Tibial artery (tissue), 4 donors: ENCODE measurements at regions not wholly inside any gene's neighbourhood (a gene's known extent, or its start where the extent isn't known, plus 50 kb on each side); places are given as distances from the start of the nearest gene placed in this dataset.
A peak's percentile ranks its signal among the peaks of the same experiment; 100 is the strongest.

ENCODE experiments used
- DNase-seq, 2 donors: peaks; one replicate each; pipeline ENCODE4 v3.0.0-alpha.2; 2019
- H3K27ac ChIP-seq, 2 donors: fragments of 200-600 bp; sonication (generic) in 1 of 2; 1 replicate in 1 of 2; 2 replicates in 1 of 2; pipeline ENCODE4 v1.5.1; 2018 to 2019; ENCODE audit warnings: mild to moderate bottlenecking in 1 of 2
- H3K27me3 ChIP-seq, 2 donors: fragments of 200-600 bp; sonication (generic) in 1 of 2; one replicate each; pipeline versions ENCODE4 v1.5.1 to v1.6.0; 2016 to 2019
- H3K36me3 ChIP-seq, 3 donors: fragments of 200-600 bp; sonication (generic) in 2 of 3; one replicate each; pipeline ENCODE4 v1.5.1; 2016 to 2019; ENCODE audit warnings: mild to moderate bottlenecking in 2 of 3
- H3K4me1 ChIP-seq, 4 donors: fragments of 200-600 bp; sonication (generic) in 2 of 4; 1 replicate in 3 of 4; 2 replicates in 1 of 4; pipeline ENCODE4 v1.5.1; 2016 to 2019
- H3K4me3 ChIP-seq, 2 donors: fragments of 200-600 bp; sonication (generic) in 1 of 2; 1 replicate in 1 of 2; 2 replicates in 1 of 2; pipeline ENCODE4 v1.5.1; 2018 to 2019; ENCODE audit warnings: mild to moderate bottlenecking in 2 of 2
- H3K9me3 ChIP-seq, 3 donors: fragments of 200-600 bp; sonication (generic) in 1 of 3; one replicate each; pipeline ENCODE4 v1.5.1; 2016 to 2019
- intact Hi-C: fragments of 100-400 bp; cut with DNase I; formaldehyde crosslinking; loops from one replicate; pipeline ENCODE4 v1.15.0; 2023; ENCODE audit warnings: low total_unique reads
- TF ChIP-seq, protein P1 (sequence below), 2 experiments: fragments of 200-600 bp in 1 of 2; fragments of 450-650 bp in 1 of 2; IDR thresholded peaks; one replicate each; pipeline ENCODE4 v1.5.1; 2017 to 2019; ENCODE audit warnings: antibody characterized with exemption in 2 of 2, mild to moderate bottlenecking in 1 of 2, moderate library complexity in 1 of 2

- DNase-seq: no peak
- H3K4me3 ChIP-seq: no peak overlapping the region
- intact Hi-C loops: loop anchor here (5.0 kb wide), 1 partner anchor 55 kb away; no protein-coding TSS in a partner anchor
- H3K4me1 ChIP-seq: peaks cover 0 to 28% (median 6%) of the 10 kb centered on the region in 4 donors
- no peaks in the 10 kb centered on the region for H3K27me3 ChIP-seq
- no peaks in the 10 kb centered on the region for H3K9me3 ChIP-seq
- H3K27ac ChIP-seq: peak overlapping the region in 1 of 2 donors; percentile 24
- peaks cover 0 to 36% (median 9%) of the 10 kb centered on the region in 3 donors for H3K36me3 ChIP-seq
- TF ChIP-seq, protein P1, sequence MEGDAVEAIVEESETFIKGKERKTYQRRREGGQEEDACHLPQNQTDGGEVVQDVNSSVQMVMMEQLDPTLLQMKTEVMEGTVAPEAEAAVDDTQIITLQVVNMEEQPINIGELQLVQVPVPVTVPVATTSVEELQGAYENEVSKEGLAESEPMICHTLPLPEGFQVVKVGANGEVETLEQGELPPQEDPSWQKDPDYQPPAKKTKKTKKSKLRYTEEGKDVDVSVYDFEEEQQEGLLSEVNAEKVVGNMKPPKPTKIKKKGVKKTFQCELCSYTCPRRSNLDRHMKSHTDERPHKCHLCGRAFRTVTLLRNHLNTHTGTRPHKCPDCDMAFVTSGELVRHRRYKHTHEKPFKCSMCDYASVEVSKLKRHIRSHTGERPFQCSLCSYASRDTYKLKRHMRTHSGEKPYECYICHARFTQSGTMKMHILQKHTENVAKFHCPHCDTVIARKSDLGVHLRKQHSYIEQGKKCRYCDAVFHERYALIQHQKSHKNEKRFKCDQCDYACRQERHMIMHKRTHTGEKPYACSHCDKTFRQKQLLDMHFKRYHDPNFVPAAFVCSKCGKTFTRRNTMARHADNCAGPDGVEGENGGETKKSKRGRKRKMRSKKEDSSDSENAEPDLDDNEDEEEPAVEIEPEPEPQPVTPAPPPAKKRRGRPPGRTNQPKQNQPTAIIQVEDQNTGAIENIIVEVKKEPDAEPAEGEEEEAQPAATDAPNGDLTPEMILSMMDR (IDR thresholded peaks at IDR 0.05): no peak
These were observed 232.8 kb upstream of the UMPS start for GRCh38 chr3:124497487-124497886.

- Histone ChIP-seq H3K9me3 (no peaks in the 10 kb centered on the region), H3K27ac (no peak overlapping the region), H3K36me3 (peaks cover 0 to 27% (median 9%) of the 10 kb centered on the region in 3 donors), H3K4me3 (no peak overlapping the region), H3K4me1 (peaks cover 0 to 42% (median 13%) of the 10 kb centered on the region in 4 donors), H3K27me3 (no peaks in the 10 kb centered on the region)
- intact Hi-C loops: loop anchor here (5.0 kb wide), 1 partner anchor 53 kb away; no protein-coding TSS in a partner anchor
- no peak for DNase-seq
- TF ChIP-seq, protein P1 (IDR thresholded peaks at IDR 0.05): no peak
These were observed 231.4 kb upstream of the UMPS start for GRCh38 chr3:124498891-124499290.

DNA sequence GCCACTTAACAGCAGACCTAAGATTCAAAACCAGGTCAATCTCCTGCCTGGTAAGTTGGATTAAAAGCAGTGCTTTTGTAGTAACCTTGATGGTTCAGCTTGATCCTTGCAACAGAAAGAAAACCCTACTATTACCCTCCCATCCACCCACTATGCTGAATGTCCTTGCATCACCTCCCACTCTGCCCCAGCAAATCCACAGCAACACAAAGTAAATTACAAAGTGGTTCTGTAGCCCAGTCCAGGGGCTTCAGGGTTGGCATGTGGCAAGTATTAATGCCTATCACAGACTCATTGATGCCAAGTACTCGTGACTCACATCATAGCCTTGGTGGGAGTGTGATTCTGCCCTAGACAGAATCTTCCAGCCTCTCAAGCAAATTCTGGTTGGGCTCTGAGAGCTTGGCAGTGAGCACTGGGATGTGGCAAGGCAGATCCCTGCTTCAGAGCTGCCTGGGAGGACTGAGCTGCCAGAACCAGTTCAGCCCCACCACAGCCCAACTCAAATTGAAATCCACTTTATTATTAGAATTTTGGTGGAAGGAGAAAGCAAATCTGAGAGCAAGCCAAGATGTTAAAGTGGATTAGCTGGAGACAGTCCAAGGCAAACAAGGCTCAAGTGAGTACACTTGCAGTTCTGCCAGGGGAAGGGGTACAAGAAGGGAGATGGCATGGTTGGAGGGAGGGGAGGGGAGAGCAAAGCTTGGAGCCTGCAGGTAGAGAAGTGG lies 225.8 kb upstream of the UMPS start:
- Histone ChIP-seq H3K4me3 (no peak overlapping the region), H3K27me3 (no peaks in the 10 kb centered on the region), H3K9me3 (no peaks in the 10 kb centered on the region), H3K4me1 (peaks cover 0 to 39% (median 25%) of the 10 kb centered on the region in 4 donors), H3K36me3 (peaks cover 0 to 7% (median under 1%) of the 10 kb centered on the region in 3 donors), H3K27ac (peak overlapping the region; percentile 56 to 69)
- peak; percentile 50 to 92 for DNase-seq
- intact Hi-C loops: no loop called here
- TF ChIP-seq, protein P1 (IDR thresholded peaks at IDR 0.05): no peak

DNA sequence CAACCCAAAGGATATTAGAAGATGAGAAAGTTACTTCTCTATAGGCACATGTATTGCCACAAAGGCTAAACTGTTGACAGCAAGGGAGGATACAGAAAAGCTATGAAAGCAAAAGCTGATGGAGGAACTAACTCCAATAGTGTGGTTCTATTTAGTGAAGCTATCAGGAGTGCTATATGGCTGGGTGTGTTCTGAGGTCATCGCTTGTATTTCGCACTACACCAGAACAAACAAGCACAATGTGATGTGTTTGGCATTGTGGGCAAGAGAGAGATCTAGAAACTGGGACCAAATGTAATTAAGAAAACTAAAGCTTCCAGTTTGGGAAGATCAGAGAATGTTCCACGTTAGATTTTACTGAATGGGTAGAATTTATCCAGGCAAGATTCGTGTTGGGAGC lies 220.4 kb upstream of the UMPS start:
- H3K27ac ChIP-seq: no peak overlapping the region
- peaks cover 0 to 30% (median 15%) of the 10 kb centered on the region in 4 donors for H3K4me1 ChIP-seq
- intact Hi-C loops: no loop called here
- DNase-seq: no peak
- TF ChIP-seq, protein P1 (IDR thresholded peaks at IDR 0.05): no peak
- H3K9me3 ChIP-seq: no peaks in the 10 kb centered on the region
- H3K4me3 ChIP-seq: no peak overlapping the region
- H3K27me3 ChIP-seq: no peaks in the 10 kb centered on the region
- H3K36me3 ChIP-seq: peaks cover 0 to 13% (median 9%) of the 10 kb centered on the region in 3 donors

DNA sequence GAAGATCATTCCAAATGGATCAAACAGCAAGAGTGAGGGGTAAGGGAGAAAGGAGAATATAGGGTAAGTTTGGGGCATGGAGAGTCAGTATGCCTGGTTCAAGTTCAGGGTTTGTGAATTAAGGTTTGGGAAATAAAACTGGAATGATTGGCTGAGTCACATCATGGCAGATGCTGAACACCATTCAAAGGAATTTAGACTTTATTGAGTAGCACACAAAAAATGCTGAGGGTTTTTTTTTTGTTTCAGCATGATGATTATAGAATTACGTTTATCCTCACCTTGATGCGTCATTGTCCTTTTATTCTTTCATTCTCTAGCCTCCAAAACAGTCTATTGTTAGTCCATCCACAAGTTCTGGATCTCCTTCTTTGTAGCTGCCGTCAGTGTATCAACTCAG lies 220.0 kb upstream of the UMPS start:
- Histone ChIP-seq H3K27ac (no peak overlapping the region), H3K4me1 (peaks cover 0 to 26% (median 11%) of the 10 kb centered on the region in 4 donors), H3K9me3 (no peaks in the 10 kb centered on the region), H3K36me3 (peaks cover 0 to 13% (median 9%) of the 10 kb centered on the region in 3 donors), H3K4me3 (no peak overlapping the region), H3K27me3 (no peaks in the 10 kb centered on the region)
- no peak for DNase-seq
- intact Hi-C loops: no loop called here
- TF ChIP-seq, protein P1 (IDR thresholded peaks at IDR 0.05): no peak
